ENCODE measurements at regions not wholly inside any gene's neighbourhood (a gene's known extent, or its start where the extent isn't known, plus 50 kb on each side); places are given as distances from the start of the nearest gene placed in this dataset.

DNA sequence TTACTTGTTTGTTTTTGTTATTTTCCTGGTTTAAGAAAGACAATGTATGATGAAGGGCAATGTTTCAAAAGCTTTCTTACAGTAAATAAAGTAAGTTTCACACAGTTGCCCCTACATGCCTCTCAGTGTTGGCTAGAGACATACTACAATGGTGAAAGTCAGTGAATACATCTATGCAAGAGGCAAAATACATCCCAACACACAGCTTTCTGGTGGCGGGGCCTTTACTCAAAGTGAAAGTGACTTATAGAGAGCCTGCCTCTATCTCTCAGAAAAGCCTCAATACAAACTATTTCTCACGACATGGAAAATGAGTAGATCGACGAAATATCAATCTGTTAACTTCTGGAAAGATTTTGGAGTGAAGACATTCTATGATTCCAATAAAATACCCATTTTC is 122.3 kb downstream of the SLC30A10 start:
- DNase-seq (ENCODE audit: extremely low read depth, low read depth) = no peak
- no peak overlapping the region for H3K4me3 ChIP-seq (replicated peaks; ENCODE audit: low read depth, low read length)
- TF ChIP-seq, protein P1, sequence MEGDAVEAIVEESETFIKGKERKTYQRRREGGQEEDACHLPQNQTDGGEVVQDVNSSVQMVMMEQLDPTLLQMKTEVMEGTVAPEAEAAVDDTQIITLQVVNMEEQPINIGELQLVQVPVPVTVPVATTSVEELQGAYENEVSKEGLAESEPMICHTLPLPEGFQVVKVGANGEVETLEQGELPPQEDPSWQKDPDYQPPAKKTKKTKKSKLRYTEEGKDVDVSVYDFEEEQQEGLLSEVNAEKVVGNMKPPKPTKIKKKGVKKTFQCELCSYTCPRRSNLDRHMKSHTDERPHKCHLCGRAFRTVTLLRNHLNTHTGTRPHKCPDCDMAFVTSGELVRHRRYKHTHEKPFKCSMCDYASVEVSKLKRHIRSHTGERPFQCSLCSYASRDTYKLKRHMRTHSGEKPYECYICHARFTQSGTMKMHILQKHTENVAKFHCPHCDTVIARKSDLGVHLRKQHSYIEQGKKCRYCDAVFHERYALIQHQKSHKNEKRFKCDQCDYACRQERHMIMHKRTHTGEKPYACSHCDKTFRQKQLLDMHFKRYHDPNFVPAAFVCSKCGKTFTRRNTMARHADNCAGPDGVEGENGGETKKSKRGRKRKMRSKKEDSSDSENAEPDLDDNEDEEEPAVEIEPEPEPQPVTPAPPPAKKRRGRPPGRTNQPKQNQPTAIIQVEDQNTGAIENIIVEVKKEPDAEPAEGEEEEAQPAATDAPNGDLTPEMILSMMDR (IDR thresholded peaks at IDR 0.05; ENCODE audit: low read depth, low read length, missing control alignments) = no peak

DNA sequence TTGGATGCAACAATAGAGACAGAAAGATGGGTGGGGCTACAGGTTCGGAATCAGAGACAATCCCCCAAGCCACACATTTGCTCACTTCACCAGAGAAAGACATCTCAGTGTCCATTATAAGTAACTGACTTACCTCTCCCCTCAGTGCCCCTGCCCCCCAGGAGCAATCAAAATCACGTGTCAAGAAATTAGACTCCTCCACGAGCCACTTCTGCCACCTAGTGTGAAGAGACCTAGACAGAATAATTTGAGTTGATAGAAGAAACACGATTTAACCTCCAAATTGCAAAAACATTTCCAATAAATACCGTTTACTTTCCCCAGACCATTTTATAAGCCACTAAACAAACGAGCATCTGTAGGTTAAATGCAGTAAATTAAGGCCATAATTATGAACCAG is 123.2 kb downstream of the SLC30A10 start:
- DNase-seq (ENCODE audit: extremely low read depth, low read depth) = no peak
- no peak overlapping the region for H3K4me3 ChIP-seq (replicated peaks; ENCODE audit: low read depth, low read length)
- TF ChIP-seq, protein P1 (IDR thresholded peaks at IDR 0.05; ENCODE audit: low read depth, low read length, missing control alignments) = peak; percentile 18

DNA sequence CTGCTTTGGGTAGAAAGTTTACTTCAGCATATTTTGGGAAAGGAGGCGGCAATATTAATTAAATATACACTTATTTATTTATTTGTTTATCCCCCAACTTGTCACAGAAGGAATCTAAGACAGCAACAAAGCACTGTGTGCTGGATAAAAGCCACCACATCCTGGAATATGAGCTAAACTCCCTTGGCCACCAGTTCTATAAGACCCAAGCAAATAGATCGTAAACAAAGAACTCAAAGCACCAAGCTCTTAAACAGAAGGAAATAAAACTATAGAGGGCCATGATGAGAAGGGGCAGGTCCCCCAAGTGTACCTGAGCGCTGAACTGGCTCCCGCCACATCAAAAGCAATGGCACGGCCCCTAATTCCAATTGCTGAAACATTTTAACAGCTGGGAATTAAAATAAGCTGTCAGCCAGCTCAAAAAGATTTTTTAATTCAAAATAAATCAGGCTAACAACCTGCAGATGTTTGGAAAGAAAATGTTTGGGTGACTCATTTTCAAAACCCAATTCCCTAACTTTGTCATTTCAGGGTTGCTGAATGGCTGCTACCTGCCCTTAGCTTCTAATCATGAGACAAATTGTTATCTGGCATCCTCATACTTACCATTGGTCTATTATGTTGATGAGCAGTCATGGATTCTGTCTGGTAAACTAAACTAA is 127.1 kb downstream of the SLC30A10 start:
- DNase-seq (ENCODE audit: extremely low read depth, low read depth) = no peak
- TF ChIP-seq, protein P1 (IDR thresholded peaks at IDR 0.05; ENCODE audit: low read depth, low read length, missing control alignments) = no peak
- no peak overlapping the region for H3K4me3 ChIP-seq (replicated peaks; ENCODE audit: low read depth, low read length)

DNA sequence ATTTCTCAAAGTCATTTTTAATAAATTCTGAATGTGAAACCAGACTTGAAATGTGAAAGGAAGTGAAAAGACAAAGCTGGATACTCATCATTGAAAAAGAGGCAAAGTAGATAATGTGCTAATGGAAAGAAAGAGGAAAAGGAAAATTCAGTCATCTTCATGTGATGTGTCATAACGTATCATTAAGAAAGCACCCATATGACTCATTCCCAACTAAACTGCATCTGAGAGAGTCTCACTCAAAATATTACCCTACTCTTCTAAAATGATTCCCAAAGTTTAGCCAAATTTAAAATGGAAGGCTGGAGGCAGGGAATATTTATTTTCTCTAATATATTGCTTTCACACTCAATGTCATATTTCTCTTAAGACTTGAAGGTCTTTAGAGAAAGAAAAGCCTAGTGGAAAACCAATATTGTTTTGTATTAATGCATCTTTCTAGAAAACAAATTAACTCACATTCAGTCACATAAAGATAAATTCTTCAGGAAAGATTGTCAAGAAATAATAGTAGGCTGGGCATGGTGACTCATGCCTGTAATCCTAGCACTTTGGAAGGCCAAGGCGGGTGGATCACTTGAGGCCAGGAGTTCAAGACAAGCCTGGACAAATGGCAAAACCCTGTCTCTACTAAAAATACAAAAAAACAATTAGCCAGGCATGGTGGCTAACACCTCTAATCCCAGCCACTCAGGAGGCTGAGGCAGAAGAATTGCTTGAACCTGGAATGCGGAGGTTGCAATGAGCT is 129.9 kb downstream of the SLC30A10 start:
- DNase-seq (ENCODE audit: extremely low read depth, low read depth) = no peak
- TF ChIP-seq, protein P1 (IDR thresholded peaks at IDR 0.05; ENCODE audit: low read depth, low read length, missing control alignments) = no peak
- no peak overlapping the region for H3K4me3 ChIP-seq (replicated peaks; ENCODE audit: low read depth, low read length)

DNA sequence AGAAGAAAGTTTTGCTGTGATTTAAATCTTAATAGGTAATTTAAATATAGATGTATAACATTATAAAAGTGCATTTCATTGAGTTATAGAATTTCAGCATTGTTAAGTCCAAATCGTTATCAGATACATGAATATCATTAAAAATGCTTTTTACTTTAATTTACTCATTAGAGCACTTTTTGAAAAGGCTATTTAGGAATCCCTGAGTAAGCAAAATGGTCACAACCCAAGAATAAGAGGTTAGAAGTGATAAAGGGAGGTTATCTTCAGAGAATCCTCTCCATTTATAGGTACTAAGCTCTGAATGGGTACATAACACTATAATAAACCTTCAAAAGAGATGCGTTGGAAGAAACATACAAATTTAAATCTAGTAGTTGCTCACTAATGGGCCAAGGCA is 130.7 kb downstream of the SLC30A10 start:
- no peak for DNase-seq (ENCODE audit: extremely low read depth, low read depth)
- no peak overlapping the region for H3K4me3 ChIP-seq (replicated peaks; ENCODE audit: low read depth, low read length)
- TF ChIP-seq, protein P1 (IDR thresholded peaks at IDR 0.05; ENCODE audit: low read depth, low read length, missing control alignments) = no peak

DNA sequence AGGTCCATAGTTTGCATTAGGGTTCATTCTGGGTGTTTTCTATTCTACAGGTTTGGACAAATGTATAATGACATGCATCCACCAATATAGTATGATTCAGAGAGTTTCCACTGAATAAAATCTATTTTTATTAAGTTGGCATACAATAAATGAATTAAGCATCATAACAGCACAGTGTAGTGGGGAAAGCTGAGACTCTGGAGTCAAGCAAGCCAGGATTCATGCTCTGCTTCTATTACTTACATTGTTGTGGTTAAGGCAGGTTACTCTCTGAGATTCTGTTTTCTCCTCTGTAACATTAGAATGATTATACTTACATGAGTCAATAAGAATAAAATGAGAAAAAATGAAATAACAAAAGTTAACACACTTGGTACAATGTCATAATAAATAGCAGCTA is 131.3 kb downstream of the SLC30A10 start:
- DNase-seq (ENCODE audit: extremely low read depth, low read depth) = no peak
- TF ChIP-seq, protein P1 (IDR thresholded peaks at IDR 0.05; ENCODE audit: low read depth, low read length, missing control alignments) = no peak
- H3K4me3 ChIP-seq (replicated peaks; ENCODE audit: low read depth, low read length) = no peak overlapping the region

All from HFF-Myc (cell line).